IPS-15b (cell line): ENCODE measurements at regions not wholly inside any gene's neighbourhood (a gene's known extent, or its start where the extent isn't known, plus 50 kb on each side); places are given as distances from the start of the nearest gene placed in this dataset.

ENCODE experiments used
- H3K27me3 ChIP-seq: one replicate; pipeline ENCODE4 v1.6.1; 2013; ENCODE audit warnings: low read length; ENCODE audit not compliant: control insufficient read depth, insufficient read depth
- H3K36me3 ChIP-seq: one replicate; pipeline ENCODE4 v1.6.1; 2013; ENCODE audit warnings: low read length; ENCODE audit not compliant: control insufficient read depth, insufficient read depth
- H3K4me1 ChIP-seq: one replicate; pipeline ENCODE4 v1.6.1; 2013; ENCODE audit warnings: mild to moderate bottlenecking, low read length; ENCODE audit not compliant: control insufficient read depth, insufficient read depth
- H3K4me3 ChIP-seq: one replicate; pipeline ENCODE4 v1.5.1; 2013; ENCODE audit warnings: low read depth, low read length
- H3K9ac ChIP-seq: one replicate; pipeline ENCODE4 v1.6.1; 2013; ENCODE audit warnings: low read depth, mild to moderate bottlenecking, low read length
- H3K9me3 ChIP-seq: one replicate; pipeline ENCODE4 v1.6.1; 2013; ENCODE audit warnings: mild to moderate bottlenecking, low read length; ENCODE audit not compliant: control insufficient read depth, insufficient read depth

DNA sequence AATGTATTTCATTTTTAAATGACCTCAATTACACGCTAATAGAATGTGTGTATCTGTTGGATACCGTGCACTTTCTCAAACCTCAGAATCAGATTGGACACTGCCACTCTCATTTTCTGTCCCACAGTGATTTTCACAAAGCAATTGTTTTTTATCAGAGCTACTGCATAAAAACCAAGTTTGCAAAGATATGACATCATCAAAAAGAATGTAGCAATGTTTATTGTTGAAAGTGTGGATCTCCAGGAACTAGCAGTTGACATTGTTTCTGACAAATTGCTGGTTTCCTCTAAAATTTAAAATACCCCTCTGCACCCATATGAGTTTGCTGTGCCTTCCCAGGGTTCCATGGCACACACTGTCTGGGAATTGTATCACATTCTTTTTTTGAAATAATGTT lies 362.7 kb upstream of the DDI1 start:
- Histone ChIP-seq H3K36me3 (no peaks in the 10 kb centered on the region), H3K9me3 (no peaks in the 10 kb centered on the region), H3K4me3 (no peak overlapping the region), H3K27me3 (no peaks in the 10 kb centered on the region), H3K4me1 (no peaks in the 10 kb centered on the region), H3K9ac (no peak overlapping the region)

DNA sequence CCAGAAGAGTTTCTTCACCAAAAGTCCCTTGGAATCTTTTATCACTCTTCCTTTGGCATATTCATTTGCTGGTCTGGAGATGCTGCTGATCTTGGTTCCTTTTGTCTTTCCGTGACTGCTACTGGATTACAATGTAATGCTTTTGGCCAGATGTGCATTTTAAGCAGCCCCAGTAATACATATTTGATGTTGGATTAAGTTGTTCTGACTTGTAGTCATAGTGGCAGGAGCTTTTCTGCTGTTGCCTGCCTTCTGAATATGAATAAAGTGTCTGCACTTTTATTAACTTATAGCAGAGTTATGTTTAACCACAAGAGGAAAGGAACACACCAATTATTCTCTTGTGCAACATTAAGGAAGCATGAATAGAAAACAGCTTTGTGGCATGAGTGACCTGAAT lies 360.0 kb upstream of the DDI1 start:
- Histone ChIP-seq H3K9me3 (no peaks in the 10 kb centered on the region), H3K27me3 (no peaks in the 10 kb centered on the region), H3K9ac (no peak overlapping the region), H3K4me3 (no peak overlapping the region), H3K4me1 (no peaks in the 10 kb centered on the region), H3K36me3 (no peaks in the 10 kb centered on the region)

DNA sequence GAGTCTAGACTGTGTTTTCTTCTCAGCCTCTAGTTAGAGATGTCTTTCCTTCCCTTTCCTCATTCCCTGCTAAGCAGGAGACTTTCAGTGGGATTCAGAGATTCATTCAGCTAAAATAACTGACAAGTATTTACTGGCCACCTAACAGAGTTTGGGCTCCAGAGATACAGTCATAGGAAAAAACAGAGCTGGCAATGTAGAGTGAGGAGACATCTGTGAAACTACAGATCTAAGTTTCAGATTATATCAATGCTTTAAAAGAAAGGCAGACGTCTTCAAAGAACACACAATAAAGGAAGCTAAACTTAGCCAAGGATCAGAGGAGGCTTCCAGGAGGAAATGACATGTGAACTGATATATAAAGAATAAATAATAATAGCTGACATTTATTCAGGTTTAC lies 355.6 kb upstream of the DDI1 start:
- no peak overlapping the region for H3K4me3 ChIP-seq
- H3K36me3 ChIP-seq: no peaks in the 10 kb centered on the region
- H3K4me1 ChIP-seq: peaks cover 14% of the 10 kb centered on the region
- no peaks in the 10 kb centered on the region for H3K9me3 ChIP-seq
- no peak overlapping the region for H3K9ac ChIP-seq
- no peaks in the 10 kb centered on the region for H3K27me3 ChIP-seq

DNA sequence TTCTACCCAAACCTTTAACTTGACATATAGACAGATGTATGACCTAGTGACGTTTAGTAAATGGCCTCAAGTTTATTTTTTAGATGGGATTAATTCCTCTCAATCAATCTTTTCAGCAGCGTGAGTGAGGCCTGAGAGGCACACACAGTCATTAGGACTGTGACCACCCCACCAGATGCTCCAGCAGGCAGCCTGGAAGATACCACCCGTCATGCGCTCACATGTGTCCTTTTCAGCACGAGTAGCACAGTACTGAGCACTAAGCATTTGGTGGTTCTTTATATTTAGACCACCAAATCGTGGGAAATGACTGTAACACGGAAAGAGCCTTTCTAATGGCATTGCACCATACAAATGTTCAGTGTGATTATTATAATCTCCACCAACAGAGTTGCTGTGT lies 354.6 kb upstream of the DDI1 start:
- Histone ChIP-seq H3K4me1 (peaks cover 14% of the 10 kb centered on the region), H3K27me3 (no peaks in the 10 kb centered on the region), H3K9me3 (no peaks in the 10 kb centered on the region), H3K4me3 (no peak overlapping the region), H3K9ac (no peak overlapping the region), H3K36me3 (no peaks in the 10 kb centered on the region)

DNA sequence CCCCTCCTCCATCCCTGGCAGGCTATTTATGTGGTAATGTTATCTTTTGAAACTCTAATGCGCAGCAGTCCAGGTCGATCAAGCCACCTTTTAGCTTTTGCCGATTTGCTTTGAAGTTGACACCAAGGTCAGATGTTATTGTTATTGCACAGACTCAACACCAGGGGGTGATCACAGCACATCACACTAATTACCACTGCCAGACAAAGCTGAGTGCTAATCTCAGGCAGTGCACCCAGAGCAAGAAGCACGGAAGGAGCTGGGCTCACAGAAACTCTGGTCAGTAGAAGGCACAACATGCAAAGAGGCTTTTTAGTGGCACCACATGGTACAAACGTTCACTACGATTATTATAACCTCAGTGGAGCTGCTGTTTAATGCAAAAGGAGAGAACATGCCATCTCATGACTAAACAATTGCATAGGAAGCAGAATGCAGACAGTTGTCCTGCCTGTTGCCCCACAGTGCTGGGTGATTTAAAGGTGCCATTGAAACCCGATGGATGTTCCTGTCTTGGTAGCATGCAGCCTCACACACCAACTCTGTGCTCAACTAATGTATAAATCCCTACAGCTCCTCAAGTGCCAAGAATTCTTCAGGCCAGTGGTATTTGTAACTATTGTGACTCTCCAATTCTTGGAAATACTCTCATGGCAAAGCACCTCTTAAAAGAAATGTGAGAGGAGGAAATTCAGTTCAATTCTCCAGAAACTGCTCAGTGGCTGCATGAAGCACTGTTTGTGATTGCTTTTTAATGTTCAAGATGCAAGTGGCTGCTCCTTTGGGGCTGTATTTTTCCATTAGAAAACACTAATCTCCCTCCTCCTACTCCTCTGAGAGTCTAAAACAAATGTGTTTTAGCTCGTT lies 353.9 kb upstream of the DDI1 start:
- H3K9me3 ChIP-seq: no peaks in the 10 kb centered on the region
- no peaks in the 10 kb centered on the region for H3K36me3 ChIP-seq
- no peak overlapping the region for H3K4me3 ChIP-seq
- H3K4me1 ChIP-seq: peaks cover 14% of the 10 kb centered on the region
- no peaks in the 10 kb centered on the region for H3K27me3 ChIP-seq
- no peak overlapping the region for H3K9ac ChIP-seq

DNA sequence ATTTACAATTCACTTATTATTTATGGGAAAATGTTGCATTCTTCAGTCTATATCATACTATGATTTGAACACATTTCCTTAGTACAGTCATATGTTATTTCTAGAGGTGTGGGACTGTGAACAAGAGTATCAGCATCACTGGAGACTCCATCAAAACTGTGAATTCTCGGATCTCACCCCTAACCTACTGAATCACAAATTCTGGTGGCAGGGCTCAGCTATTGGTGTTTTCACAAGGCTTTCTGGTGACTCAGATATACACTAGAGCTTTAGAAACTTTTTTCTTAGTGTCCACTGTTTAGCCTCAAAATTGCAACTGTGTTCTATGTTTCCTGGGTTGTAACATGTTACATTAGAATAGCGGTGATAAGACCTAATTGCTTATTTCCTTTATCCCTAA lies 352.9 kb upstream of the DDI1 start:
- Histone ChIP-seq H3K9me3 (no peaks in the 10 kb centered on the region), H3K9ac (no peak overlapping the region), H3K4me1 (peaks cover 14% of the 10 kb centered on the region), H3K36me3 (no peaks in the 10 kb centered on the region), H3K4me3 (no peak overlapping the region), H3K27me3 (no peaks in the 10 kb centered on the region)

DNA sequence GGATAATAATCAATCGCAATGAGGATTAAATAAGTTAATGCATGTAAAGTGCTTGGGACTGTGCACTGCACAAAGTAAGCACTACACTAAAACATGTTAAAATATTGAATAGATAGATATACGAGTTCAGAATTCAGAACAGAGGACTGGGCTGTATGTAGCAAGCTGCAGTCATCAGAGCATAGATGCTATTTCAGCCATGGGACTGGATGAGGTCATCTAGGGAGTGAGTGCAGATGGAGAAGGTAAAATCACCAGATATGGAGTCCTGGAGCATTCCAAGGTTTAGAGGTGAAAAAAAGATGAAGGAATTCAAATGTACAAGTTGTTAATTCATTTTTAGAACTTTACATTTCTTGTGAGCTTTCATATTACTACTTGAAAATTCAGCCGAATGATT lies 347.5 kb upstream of the DDI1 start:
- H3K36me3 ChIP-seq: no peaks in the 10 kb centered on the region
- no peaks in the 10 kb centered on the region for H3K27me3 ChIP-seq
- H3K9ac ChIP-seq: no peak overlapping the region
- H3K4me1 ChIP-seq: no peaks in the 10 kb centered on the region
- H3K4me3 ChIP-seq: no peak overlapping the region
- no peaks in the 10 kb centered on the region for H3K9me3 ChIP-seq

DNA sequence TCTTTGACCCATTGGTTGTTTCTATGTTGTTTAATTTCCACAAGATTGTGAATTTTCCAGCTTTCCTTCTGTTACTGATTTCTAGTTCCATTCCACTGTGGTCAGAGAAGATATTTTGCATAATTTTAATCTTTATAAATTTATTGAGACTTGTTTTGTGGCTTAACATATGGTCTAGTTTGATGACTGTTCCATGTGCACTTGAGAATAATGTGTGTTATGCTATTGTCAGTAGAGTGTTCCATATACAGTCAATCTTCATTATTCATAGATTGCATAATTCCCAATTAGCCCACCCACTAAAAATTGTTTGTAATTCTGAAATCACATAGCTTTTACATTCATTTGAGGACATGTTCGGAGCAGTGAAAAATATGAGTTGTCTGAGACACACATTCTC lies 346.1 kb upstream of the DDI1 start:
- Histone ChIP-seq H3K9me3 (no peaks in the 10 kb centered on the region), H3K36me3 (no peaks in the 10 kb centered on the region), H3K4me3 (no peak overlapping the region), H3K4me1 (no peaks in the 10 kb centered on the region), H3K9ac (no peak overlapping the region), H3K27me3 (no peaks in the 10 kb centered on the region)

DNA sequence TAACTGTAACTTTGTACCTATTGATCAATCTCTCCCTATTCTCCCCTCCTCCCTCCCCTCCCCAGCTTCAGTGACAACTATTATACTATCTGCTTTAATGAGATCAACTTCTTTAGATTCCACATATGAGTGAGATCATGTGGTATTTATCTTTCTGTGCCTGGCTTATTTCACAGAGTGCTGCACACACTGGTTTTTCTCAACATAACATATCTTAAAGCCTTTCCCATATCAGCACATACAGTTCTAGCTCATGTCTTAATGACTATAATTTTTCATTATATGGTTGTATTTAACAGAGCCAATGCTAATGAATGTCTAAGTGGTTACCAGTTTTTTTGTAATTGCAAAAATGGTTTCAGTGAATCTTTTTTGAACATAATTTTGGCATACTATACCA lies 340.3 kb upstream of the DDI1 start:
- H3K4me1 ChIP-seq: no peaks in the 10 kb centered on the region
- no peak overlapping the region for H3K9ac ChIP-seq
- H3K27me3 ChIP-seq: no peaks in the 10 kb centered on the region
- H3K4me3 ChIP-seq: no peak overlapping the region
- H3K36me3 ChIP-seq: no peaks in the 10 kb centered on the region
- no peaks in the 10 kb centered on the region for H3K9me3 ChIP-seq

DNA sequence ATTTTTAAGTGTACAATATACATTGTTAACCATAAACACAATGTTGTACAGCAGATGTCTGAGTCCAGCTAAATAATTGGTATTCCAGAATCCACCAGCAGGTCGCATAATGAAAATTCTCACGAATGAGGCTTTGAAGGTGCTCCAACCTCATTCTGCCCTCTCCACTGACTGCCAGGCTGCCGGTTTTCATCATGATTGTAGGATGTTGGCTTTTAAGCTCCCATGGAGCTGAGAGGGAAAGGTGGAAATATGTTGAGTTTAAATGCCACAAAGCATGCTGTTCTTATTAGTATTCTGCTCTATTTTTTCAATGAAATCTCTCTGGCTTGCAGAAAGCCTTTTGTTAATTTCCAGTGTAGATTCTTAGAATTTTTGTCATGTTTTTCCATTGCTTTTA lies 337.2 kb upstream of the DDI1 start:
- H3K9ac ChIP-seq: no peak overlapping the region

DNA sequence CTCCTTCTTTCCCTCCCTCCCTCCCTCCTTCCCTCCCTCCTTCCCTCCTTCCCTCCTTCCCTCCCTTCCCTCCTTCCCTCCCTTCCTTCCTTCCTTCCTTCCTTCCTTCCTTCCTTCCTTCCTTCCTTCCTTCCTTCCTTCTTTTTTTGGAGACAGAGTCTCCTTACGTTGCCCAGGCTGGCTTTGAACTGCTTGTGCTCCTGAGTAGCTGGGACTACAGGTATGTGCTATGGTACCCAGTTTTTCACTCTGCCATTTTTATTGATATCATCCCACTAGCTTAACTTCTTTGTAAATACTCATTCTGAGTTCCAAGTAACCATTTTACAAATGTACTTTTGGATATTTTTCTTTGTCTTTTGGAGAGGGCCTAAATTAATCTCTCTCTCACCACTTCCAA lies 336.8 kb upstream of the DDI1 start:
- no peaks in the 10 kb centered on the region for H3K36me3 ChIP-seq

More for the DNA sequence above, 337.2 kb upstream of the DDI1 start:
- no peaks in the 10 kb centered on the region for H3K9me3 ChIP-seq
- no peaks in the 10 kb centered on the region for H3K27me3 ChIP-seq
- H3K36me3 ChIP-seq: no peaks in the 10 kb centered on the region
- no peaks in the 10 kb centered on the region for H3K4me1 ChIP-seq
- no peak overlapping the region for H3K4me3 ChIP-seq

DNA sequence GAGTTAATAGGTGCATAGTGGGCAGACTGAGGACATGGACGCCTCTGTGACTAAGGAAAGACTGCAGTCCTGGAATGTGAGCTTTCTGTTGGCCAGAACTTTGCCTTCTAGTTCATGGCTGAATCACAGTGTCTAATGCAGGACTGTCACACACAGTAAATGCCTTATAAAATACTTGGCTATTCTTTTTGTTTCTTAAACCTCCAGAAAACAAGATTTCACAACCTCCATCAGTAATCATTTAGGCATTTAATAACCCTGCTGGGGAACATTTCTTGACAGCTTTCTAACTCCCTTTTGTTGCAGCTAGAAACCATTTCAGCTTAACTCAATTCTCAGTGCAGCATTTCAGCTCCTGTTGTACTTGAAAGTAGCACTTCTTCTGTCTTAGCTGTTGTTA lies 335.8 kb upstream of the DDI1 start:
- Histone ChIP-seq H3K4me3 (no peak overlapping the region), H3K9me3 (no peaks in the 10 kb centered on the region), H3K9ac (no peak overlapping the region), H3K36me3 (no peaks in the 10 kb centered on the region), H3K4me1 (no peaks in the 10 kb centered on the region), H3K27me3 (no peaks in the 10 kb centered on the region)

More for the DNA sequence above, 336.8 kb upstream of the DDI1 start:
- H3K9me3 ChIP-seq: no peaks in the 10 kb centered on the region
- no peak overlapping the region for H3K4me3 ChIP-seq
- no peaks in the 10 kb centered on the region for H3K4me1 ChIP-seq
- no peak overlapping the region for H3K9ac ChIP-seq
- no peaks in the 10 kb centered on the region for H3K27me3 ChIP-seq
